DLD1 (cell line): ENCODE measurements at regions not wholly inside any gene's neighbourhood (a gene's known extent, or its start where the extent isn't known, plus 50 kb on each side); places are given as distances from the start of the nearest gene placed in this dataset.
"Not testable (repeated sequence)": the region's sequence is repeated elsewhere in the genome, so short reads cannot be mapped to it uniquely, and the experiment has no call there.

Source experiments
- in situ Hi-C: cut with HindIII; loops from 2 replicates; pipeline ENCODE4 v1.10.0; 2017; ENCODE audit warnings: low sequenced_read_pairs

DNA sequence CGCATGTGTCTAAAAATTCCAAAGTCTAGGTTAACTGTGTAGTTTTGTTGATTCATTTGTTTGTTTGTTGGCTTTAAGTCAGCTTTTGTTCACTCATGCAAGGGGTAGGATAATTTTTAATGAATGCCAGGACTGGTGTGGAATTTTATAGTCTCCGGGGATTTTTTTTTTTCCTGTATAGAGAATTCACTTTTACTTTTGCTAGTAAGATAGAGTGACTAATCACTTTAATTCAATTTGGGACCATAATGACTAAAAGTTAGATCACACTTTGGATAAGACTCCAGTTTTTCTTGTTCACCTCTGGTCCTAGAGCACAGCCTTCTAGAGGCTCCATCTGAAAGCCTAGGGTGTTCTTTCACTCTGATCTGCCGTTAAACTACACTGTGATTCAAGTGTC lies 1690.0 kb downstream of the PCDH9 start:
- in situ Hi-C loops: no loop called here

DNA sequence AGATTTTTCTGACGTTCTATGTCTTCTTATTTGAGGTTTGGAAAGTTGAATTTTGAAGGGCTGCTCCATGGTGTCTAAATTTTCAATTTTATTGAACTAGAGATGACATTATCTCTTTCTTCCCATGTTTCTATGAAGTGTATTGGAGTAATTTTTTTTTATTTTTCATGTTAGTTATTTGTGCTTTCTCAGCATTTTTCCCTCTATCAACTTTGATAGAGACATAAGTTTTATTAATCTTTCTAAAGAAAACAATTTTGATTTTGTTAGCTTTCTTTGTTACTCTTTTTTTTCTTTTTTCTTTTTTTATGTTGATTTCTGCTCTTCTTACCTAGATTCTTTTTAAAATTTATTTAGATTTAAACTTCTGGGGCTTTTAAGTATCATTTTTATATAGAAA lies 1694.8 kb downstream of the PCDH9 start:
- in situ Hi-C loops: no loop called here

DNA sequence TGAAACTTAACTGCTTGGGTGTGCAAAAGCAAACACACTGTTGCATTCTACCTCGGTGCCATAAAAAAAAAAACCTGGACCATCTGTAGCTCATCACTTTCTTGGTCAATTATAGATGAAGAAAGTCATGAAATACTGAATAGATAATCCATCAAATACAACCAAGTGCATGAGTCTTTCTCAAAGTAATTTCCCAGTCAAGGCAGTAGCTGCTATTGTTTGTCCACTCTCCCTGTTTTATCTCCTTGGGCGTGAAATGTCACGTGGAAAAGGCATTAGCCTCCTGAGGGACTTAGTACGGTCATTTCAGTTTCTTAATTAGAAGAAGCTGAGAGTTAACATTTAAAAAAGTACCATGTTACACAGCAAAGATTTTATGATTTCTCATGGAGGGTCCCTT lies 1697.9 kb downstream of the PCDH9 start:
- in situ Hi-C loops: no loop called here

DNA sequence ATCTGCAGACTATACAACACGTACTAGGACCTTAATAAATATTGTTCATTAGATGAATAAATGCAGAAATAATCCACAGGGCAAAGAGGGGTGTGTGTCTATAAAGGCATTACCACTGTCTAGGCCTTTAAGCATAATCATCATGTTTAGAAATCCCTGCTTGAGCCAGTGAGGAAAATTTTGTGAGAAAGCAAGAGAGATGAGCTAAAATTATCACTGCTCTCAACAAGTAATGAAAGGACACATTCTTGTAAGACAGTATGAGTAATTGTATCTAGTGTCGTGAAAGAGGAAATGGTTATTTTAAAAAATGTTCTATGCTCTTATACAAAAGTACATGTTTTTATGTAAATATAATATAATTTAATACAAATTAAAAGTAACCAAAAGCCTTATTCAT lies 1699.4 kb downstream of the PCDH9 start:
- in situ Hi-C loops: no loop called here

DNA sequence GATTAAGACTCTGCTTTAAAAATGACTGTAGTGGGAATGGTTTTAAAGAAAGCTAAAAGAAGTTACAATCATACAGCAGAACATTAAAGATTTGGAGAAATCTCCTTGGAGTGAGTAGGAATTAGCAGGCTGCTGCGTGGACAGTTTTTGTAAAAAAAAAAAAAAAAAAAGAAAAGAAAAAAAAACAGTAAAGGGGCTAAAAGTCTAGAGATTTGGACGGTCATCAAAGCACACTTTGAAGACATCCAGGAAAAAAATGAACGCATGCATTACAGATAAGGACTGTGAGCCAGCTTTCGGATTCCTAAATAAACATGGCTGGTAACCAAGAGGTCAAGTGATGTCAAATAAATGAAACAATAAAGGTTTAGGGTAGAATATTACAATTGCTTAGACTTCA lies 1700.6 kb downstream of the PCDH9 start:
- in situ Hi-C loops: no loop called here

DNA sequence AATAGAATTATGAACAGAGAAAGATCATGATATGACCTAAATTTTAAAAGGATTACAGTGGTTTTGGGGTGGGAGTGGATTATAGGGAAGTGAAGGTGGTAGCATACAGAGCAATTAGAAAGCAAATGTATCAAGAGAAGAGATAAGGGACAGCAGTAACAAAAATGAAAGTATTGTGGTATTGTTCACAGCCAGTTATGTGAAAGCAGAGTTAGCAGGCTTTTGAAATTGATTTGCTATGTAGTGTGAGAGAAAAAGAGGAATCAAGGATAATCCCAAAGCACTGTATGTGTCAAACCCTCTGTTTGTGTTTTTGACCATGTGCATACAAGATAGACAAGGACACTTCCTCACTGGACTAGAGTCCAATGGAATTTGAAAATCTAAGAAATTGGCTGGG lies 1721.4 kb downstream of the PCDH9 start:
- in situ Hi-C loops: no loop called here

DNA sequence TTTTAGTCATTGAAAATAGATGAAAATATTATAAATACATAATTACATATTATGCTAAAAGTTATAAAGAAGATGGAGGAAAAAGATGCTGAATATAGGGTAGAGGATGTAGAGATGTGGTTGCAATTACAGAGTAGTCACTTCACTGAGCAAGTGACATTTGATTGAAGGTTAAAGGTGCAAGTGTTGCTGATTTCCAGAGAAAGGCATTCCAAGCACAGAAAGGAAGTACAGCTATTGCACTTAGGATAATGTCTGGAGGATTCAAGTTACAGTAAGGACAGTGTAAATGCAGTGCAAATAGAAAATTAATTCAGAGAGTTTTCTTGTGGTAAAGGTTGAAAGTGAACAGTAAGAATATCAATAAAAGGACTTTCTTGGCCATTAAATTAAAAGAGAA lies 1721.8 kb downstream of the PCDH9 start:
- in situ Hi-C loops: no loop called here

DNA sequence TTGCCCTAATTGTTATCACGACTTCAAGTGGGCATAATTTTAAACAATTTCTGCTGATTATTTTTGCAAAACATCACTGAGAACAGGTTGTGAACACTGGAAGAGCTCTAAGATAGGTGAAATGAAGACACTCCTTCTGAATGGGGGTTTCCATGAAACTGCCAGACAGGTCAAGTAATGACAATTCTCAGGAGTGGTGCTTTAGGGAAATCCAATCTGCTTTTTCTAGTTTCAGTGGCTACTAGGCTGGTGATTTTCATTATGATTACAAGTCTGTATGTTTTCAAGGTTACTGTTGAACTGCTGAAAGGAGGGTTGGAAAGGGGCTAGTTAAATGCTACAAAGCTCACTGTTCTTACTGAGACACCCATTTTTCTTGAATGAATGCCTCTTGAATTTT lies 1724.2 kb downstream of the PCDH9 start:
- in situ Hi-C loops: no loop called here

DNA sequence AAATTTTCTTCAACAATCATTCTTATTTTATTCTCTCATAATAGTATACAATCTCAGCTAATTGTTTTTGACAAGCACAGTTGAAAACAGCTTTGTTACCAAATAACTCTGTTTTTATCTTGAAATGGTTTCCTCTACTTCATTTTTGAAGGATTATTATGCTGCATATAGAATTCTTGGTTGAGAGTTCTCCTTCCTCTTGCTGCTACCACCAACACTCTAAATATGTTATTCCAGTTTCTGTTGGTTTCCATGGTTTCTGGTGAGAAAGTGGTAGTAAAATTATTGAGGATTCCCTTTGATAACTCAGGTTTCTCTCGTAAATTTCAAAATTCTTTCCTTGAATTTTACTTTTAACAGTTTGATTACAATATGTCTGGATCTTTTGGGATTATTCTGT lies 1725.9 kb downstream of the PCDH9 start:
- in situ Hi-C loops: no loop called here

DNA sequence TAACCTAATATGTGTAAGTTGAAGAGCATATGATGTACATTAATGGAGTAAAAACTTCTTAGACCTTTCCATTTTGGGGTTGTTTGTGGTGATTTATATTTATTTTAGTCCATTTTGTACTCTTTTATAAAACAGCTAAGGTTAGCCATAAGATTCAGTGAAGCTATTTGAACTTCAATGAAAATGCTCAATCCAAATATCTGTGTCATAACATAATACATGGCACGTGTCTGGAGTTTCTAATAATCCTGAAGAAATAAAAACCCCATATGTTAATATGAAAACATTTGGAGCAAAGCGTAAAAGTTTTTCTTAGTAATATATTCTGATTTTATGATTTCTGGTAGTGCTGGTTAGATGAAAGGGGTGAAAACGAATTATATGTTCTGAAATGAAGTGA lies 1729.7 kb downstream of the PCDH9 start:
- in situ Hi-C loops: no loop called here

DNA sequence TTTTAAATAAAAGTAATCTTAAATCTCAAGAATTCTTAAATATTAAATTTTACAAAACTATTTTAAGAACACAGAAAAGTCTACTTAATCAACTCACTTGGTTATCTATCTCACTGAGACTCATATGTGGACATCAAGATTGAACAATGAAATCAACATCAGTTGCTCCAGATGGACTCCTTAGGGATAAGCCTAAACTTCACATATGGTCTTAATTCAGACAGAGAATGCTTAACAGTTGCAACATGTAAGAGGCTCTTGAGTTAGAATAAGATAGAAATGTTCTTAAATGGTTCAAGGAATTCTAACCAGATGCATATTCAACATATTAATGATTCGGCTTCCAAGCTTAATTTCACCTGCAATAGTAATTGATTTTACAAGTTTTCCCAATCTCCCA lies 1730.9 kb downstream of the PCDH9 start:
- in situ Hi-C loops: no loop called here

DNA sequence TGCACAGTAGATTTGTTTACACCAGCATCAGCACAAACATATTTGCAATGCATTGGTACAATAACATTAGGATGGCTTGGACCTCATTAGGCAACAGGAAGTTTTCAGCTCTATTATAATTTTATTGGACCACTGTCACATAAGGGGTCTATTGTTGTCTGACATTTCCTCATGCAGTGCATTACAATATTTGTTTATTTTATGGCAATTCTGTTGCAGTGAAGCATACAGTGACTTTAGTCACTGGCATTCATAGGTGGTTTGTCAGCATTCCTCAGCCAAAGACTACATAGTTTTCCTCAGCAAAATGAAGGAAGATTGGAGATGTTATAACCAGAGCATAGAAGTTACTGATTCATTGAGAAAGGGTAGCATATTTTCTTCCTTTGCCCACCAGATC lies 1732.9 kb downstream of the PCDH9 start:
- in situ Hi-C loops: no loop called here

DNA sequence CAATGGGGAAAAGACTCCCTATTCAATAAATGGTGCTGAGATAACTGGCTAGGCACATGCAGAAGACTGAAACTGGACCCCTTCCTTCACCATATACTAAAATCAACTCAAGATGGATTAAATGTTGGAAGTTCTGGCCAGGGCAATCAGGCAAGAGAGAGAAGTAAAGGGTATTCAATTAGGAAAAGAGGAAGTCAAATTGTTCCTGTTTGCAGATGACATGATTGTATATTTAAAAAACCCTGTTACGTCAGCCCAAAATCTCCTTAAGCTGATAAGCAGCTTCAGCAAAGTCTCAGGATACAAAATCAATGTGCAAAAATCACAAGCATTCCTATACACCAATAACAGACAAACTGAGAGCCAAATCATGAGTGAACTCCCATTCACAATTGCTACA lies 1739.4 kb downstream of the PCDH9 start:
- in situ Hi-C loops: not testable (repeated sequence)

DNA sequence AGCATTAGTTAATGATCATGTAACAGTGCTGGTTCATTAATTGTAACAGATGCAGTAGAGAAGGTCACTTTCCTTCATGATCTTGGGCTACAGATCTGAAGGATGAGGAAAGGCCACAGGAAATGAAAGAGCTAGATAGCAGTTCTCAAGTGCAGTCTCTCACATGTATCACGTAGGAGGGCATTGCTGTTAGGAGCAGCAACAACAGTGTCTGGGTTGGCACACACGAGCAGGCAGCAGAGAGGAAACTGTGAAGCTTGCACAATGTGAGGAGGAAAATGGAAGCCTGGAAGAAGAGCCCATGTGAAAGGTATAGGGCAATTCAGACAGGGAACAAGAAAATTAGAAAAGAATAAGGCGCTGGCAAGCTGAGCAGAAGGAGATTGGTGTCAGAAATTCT lies 1741.5 kb downstream of the PCDH9 start:
- in situ Hi-C loops: no loop called here

DNA sequence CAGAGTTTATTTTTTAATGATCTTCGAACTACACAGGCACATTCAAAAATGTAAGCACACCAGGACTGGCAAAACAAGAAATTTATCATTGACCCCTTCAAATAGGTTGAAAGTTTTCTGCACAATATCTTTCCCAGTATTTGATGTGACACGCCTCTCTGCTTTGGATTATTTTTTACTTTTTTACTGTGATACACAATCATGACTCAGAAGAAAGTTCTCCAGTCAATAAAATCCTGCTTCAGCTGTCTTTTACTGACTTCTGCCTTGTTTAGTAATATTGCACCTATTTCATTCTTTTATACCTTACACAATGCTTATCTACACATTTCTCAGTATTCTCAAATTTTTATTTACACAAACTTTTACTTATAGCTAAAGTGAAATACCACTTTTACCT lies 1750.4 kb downstream of the PCDH9 start:
- in situ Hi-C loops: no loop called here

DNA sequence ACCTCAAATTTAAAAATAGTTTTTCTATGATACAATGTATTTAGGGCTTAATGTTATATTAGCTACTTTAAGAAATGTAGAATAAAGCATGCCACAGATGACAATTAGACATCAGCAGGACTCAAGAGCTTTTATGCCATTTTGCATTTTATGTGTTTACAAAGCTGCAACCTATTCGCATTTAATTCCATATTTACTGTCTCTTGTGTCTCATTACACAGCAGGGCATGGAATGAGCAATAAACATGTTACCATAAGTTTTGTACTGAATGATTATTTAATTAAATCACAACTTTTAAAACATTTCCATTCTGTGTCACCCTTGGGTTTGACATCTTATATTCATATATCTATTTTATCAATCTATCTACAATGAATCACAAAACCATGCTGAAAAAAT lies 1756.9 kb downstream of the PCDH9 start:
- in situ Hi-C loops: no loop called here

DNA sequence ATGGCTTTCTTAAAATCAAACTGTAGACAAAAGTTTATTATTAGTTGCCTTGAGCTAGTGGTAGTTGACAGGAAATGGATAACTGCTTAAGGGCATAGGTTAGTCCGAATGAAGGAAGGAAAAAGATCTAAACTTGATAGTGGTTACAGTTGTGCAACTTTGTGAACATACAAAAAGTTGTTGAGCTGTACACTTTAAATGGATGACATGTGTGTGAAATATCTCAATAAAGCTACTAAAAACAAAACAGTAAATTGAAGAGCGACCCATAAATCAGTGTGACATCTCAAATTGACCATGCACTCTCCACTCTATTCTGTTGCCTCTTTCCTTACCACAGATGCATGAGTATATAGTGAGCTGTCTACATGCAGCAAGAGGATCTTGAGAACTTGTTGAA lies 1757.8 kb downstream of the PCDH9 start:
- in situ Hi-C loops: no loop called here

DNA sequence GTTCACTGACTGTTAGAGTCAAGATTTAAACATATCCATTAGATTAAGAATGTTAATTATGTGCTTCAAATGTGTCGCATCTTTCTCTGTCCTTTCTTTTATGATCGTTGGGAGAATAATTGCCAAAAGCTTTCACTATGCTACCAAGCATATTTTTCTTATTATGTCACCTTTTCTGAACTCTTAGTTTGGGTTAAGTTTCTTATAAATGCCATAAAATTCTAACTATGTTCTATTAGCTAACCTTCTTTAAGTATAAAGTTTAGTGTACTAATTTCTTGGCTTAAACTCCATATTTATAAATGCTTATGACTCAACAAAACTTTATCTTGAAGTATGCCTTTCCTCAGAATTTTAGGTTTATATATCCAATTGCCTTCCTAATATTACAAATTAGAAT lies 1759.4 kb downstream of the PCDH9 start:
- in situ Hi-C loops: no loop called here

DNA sequence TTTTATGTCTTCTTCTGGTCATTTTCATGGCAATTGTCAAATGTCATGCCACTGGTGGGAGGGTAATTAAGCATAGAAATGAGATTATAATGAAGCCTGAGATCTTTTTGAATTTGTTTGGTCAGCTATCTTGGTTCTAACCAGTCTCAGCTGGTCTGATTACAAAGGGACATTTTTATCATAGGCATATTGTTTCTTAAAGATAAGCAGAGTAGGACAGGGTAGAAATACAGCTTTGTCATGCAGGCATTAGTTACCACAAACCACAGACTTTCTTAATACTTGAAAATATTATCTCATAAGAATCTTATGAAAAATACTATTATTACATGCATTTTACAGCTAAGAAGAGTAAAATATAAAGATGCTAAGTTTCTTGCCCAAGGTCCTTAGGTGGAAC lies 1761.5 kb downstream of the PCDH9 start:
- in situ Hi-C loops: no loop called here

DNA sequence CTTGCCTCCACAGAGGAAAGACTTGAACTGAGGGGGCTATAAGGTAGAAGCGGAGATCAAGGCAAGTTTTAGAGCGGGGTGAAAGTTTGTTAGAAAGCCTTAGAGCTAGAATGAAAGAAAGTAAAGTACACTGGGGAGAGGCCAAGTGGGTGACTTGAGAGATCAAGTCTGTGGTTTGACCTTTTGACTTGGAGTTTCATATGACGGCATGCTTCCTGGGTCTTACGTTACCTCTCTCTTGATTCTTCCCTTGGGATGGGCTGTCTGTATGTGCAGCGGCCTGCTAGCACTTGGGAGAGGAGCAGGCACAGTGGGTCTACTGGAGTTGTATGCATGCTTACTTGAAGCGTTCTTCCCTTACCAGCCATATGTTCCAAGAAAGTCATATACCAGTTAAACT lies 1768.5 kb downstream of the PCDH9 start:
- in situ Hi-C loops: no loop called here

DNA sequence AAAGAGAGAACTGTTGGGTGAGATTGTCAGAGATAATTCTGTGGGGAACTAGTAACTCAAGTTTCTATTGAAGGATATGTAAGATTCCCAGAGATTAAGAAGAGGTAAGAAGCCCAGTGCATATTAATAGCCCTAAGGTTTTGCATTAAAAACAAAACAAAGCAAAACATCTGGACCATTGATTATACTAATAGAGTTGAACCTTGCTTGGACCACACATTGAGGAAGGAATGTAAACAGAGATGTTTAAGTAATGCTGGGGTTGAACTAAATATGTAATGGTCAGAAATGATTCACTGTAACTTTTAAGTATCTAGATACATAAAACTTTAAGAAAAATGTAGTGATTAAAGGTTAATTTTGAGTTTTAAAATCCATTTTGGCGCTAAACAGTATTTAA lies 1770.0 kb downstream of the PCDH9 start:
- in situ Hi-C loops: no loop called here

DNA sequence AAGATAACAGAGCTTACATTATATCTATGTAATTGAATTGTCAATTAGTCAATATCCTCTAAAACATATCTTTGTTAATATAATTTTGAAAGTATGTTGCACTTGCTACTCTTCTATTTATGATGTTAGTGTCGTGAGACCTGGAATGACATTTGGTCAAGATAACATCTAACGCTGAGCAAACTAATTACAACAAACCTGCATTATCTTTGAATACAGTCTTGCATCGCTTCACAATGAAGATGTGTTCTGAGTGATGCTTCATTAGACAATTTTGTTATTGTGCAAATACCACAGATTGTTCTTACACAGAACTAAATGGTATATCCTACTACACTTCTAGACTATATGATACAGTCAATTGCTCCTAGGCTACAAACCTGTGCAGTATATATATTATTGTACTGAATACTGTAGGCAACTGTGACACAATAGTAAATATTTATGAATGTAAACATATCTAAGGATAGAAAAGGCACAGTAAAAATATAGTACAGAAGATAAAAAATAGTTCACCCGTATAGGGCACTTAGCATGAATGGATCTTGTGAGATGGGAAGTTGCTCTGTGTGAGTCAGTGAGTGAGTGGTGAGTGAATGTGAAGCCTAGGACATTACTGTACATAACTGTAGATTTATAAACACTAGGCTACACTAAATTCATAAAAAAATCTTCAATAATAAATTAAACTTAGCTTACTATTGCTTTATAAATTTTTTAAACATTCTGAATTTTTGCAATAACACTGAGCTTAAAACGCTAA lies 1773.8 kb downstream of the PCDH9 start:
- in situ Hi-C loops: no loop called here

DNA sequence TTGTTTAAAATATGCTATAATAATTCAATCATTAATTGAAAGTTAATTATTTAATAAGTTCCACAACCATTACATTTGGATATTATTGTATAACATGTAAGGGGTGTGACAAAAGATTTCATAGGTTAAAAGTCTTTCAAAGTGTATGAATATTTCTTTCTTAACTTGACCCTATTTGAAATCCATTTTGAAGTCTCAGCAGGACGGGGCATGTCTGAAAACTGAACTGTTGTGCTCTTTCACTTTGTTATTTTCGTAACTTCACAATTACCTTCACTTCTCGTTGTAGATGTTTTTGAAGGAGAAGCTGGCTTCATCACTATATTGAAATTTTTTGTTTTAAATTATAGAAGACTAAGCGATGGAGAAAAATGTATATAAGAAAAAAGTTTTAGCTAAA lies 1775.7 kb downstream of the PCDH9 start:
- in situ Hi-C loops: no loop called here
